AG09319 (cell line): ENCODE measurements at regions not wholly inside any gene's neighbourhood (a gene's known extent, or its start where the extent isn't known, plus 50 kb on each side); places are given as distances from the start of the nearest gene placed in this dataset.

Experiments
- DNase-seq: peaks from one replicate; pipeline ENCODE4 v3.0.0-alpha.2; 2010; ENCODE audit warnings: low read depth; ENCODE audit errors: extremely low read depth
- CTCF ChIP-seq: IDR thresholded peaks from 2 replicates; pipeline ENCODE4 v1.5.1; 2011; ENCODE audit warnings: low read depth, mild to moderate bottlenecking, inconsistent platforms, low read length, moderate library complexity

- no peak for TF ChIP-seq CTCF
- DNase-seq = no peak
Observed at GRCh38 chr12:17348311-17348710, 741.7 kb downstream of the RERGL start.

- DNase-seq = no peak
- no peak for TF ChIP-seq CTCF
Observed at GRCh38 chr12:17344649-17345048, 738.7 kb upstream of the LMO3 start.

- TF ChIP-seq CTCF = no peak
Observed at GRCh38 chr12:17342381-17342961, 736.5 kb upstream of the LMO3 start.

GRCh38 chr12:17335487-17335886 lies 729.5 kb upstream of the LMO3 start:
- TF ChIP-seq CTCF = no peak
- no peak for DNase-seq

More at GRCh38 chr12:17342381-17342961, 736.5 kb upstream of the LMO3 start:
- no peak for DNase-seq

GRCh38 chr12:17334784-17335183 lies 728.8 kb upstream of the LMO3 start:
- no peak for TF ChIP-seq CTCF
- DNase-seq = no peak

GRCh38 chr12:17333287-17333686 lies 727.3 kb upstream of the LMO3 start:
- no peak for DNase-seq
- TF ChIP-seq CTCF = no peak

- TF ChIP-seq CTCF = no peak
- DNase-seq = no peak
Observed at GRCh38 chr12:17326649-17327048, 720.7 kb upstream of the LMO3 start.
